DMS 273 treated with DMSO at 0.1 percent for 48 hours (cell line): ENCODE measurements at regions not wholly inside any gene's neighbourhood (a gene's known extent, or its start where the extent isn't known, plus 50 kb on each side); places are given as distances from the start of the nearest gene placed in this dataset.

Experiments
- DNase-seq: peaks from one replicate; lab custom pipeline; 2025; lab: John Stamatoyannopoulos, UW

- no peak for DNase-seq
Measured at GRCh38 chr3:54021071-54021470, 101.3 kb upstream of the CACNA2D3 start.

- DNase-seq = no peak
Measured at GRCh38 chr3:54020436-54020835, 101.9 kb upstream of the CACNA2D3 start.

- DNase-seq = no peak
Measured at GRCh38 chr3:54014067-54014466, 108.3 kb upstream of the CACNA2D3 start.

GRCh38 chr3:54008744-54009143 is 113.6 kb upstream of the CACNA2D3 start:
- DNase-seq = no peak

- no peak for DNase-seq
Measured at GRCh38 chr3:54008099-54008498, 114.3 kb upstream of the CACNA2D3 start.

- DNase-seq = no peak
Measured at GRCh38 chr3:54004335-54004734, 112.7 kb upstream of the SELENOK start.

GRCh38 chr3:54003136-54003535 is 111.5 kb upstream of the SELENOK start:
- no peak for DNase-seq

- no peak for DNase-seq
Measured at GRCh38 chr3:53999725-54000124, 108.1 kb upstream of the SELENOK start.

- no peak for DNase-seq
Measured at GRCh38 chr3:53998980-53999379, 107.3 kb upstream of the SELENOK start.

GRCh38 chr3:53997476-53997875 is 105.8 kb upstream of the SELENOK start:
- no peak for DNase-seq

- no peak for DNase-seq
Measured at GRCh38 chr3:53996141-53996874, 104.6 kb upstream of the SELENOK start.

GRCh38 chr3:53994986-53995603 is 103.4 kb upstream of the SELENOK start:
- DNase-seq = no peak

GRCh38 chr3:53991240-53991639 is 99.6 kb upstream of the SELENOK start:
- DNase-seq = no peak

GRCh38 chr3:53989946-53990345 is 98.3 kb upstream of the SELENOK start:
- DNase-seq = no peak

GRCh38 chr3:53989451-53989850 is 97.8 kb upstream of the SELENOK start:
- no peak for DNase-seq

GRCh38 chr3:53978386-53978785 is 86.7 kb upstream of the SELENOK start:
- DNase-seq = no peak

- DNase-seq = no peak
Measured at GRCh38 chr3:53975382-53975781, 83.7 kb upstream of the SELENOK start.

GRCh38 chr3:53974324-53974723 is 82.7 kb upstream of the SELENOK start:
- DNase-seq = peak; percentile 30

- no peak for DNase-seq
Measured at GRCh38 chr3:53973905-53974304, 82.2 kb upstream of the SELENOK start.

GRCh38 chr3:53970661-53971060 is 79.0 kb upstream of the SELENOK start:
- no peak for DNase-seq

GRCh38 chr3:53969086-53969485 is 77.4 kb upstream of the SELENOK start:
- DNase-seq = no peak

- DNase-seq = no peak
Measured at GRCh38 chr3:53965291-53965690, 73.6 kb upstream of the SELENOK start.

GRCh38 chr3:53957831-53958230 is 66.2 kb upstream of the SELENOK start:
- DNase-seq = no peak

GRCh38 chr3:53956586-53956985 is 64.9 kb upstream of the SELENOK start:
- no peak for DNase-seq
